Activated CD4-positive, alpha-beta T cell treated with anti-CD3 and anti-CD28 coated beads, Interleukin-2, amount 10 ng/mL, durations not matched to agents 7 days and 5 days (primary cell): ENCODE measurements at regions not wholly inside any gene's neighbourhood (a gene's known extent, or its start where the extent isn't known, plus 50 kb on each side); places are given as distances from the start of the nearest gene placed in this dataset.
"Not testable (repeated sequence)": the region's sequence is repeated elsewhere in the genome, so short reads cannot be mapped to it uniquely, and the experiment has no call there.

ENCODE experiments used
- CTCF ChIA-PET: fragments of 350-600 bp; sonication (Branson Sonifier 250); formaldehyde crosslinking; loops from one replicate; lab custom pipeline; 2021; ENCODE audit warnings: antibody characterized with exemption; lab: Charles Lee
- POLR2A ChIA-PET: fragments of 350-600 bp; sonication (Branson Sonifier 250); formaldehyde crosslinking; loops from one replicate; lab custom pipeline; 2021; ENCODE audit warnings: antibody characterized with exemption; lab: Charles Lee
- DNase-seq: peaks from one replicate; pipeline ENCODE4 v3.0.0-alpha.2; 2020
- H3K27ac Mint-ChIP-seq: one replicate; pipeline ENCODE4 v1.8.0; 2021; ENCODE audit warnings: mild to moderate bottlenecking, moderate library complexity, mixed read lengths
- H3K27me3 Mint-ChIP-seq: one replicate; pipeline ENCODE4 v1.8.0; 2021; ENCODE audit warnings: mixed read lengths
- H3K36me3 Mint-ChIP-seq: one replicate; pipeline ENCODE4 v1.8.0; 2021; ENCODE audit warnings: low read depth, mixed read lengths
- H3K4me1 Mint-ChIP-seq: one replicate; pipeline ENCODE4 v1.8.0; 2021; ENCODE audit warnings: mixed read lengths
- H3K4me3 Mint-ChIP-seq: one replicate; pipeline ENCODE4 v1.8.0; 2021; ENCODE audit warnings: mild to moderate bottlenecking, moderate library complexity, mixed read lengths
- H3K9me3 Mint-ChIP-seq: one replicate; pipeline ENCODE4 v1.8.0; 2021; ENCODE audit warnings: mixed read lengths

DNA sequence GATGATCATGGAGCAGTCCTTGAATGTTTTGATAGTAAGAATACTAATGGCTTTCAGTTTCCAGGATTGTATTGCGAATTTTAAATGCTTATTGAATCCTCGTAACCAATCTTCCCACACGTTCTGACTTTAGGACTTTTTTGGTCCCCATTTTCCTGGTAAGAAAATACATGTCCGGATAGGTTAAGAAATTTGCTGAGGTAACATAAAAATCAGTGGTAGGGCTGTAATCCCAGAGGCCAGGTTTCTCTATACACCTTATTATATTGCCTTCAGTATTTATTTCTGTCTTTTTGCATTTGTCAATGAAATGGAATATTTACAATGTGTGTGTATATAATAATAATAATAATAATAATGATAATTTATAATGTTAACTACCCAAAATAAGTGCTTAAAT, 603.2 kb downstream of the TMEM182 start:
- Mint-ChIP-seq H3K36me3 (no peaks in the 10 kb centered on the region), H3K4me3 (no peak overlapping the region), H3K4me1 (no peaks in the 10 kb centered on the region), H3K9me3 (no peaks in the 10 kb centered on the region), H3K27me3 (no peaks in the 10 kb centered on the region), H3K27ac (no peak overlapping the region)
- ChIA-PET POLR2A (no interaction called here), CTCF (no interaction called here)
- no peak for DNase-seq

DNA sequence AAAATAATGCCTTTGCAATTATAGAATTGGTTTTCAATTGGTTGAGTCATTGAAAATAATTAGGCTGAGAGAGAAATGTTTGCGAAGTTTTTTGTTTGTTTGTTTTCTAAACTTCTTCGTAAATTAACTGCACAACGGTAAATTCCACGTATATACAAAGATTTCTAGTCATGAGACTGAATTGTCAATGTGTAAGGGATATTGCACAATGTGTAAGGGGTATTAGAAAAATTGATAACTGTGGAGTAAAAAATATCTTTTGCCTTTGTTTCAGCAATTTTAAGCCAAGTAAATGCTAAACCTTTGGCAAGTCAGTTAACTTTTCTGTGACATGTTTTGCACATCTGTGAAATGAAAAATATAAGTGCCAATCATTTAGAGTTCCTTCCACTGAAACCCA, 606.0 kb downstream of the TMEM182 start:
- H3K27me3 Mint-ChIP-seq: no peaks in the 10 kb centered on the region
- H3K27ac Mint-ChIP-seq: no peak overlapping the region
- DNase-seq: no peak
- no peaks in the 10 kb centered on the region for H3K9me3 Mint-ChIP-seq
- no peaks in the 10 kb centered on the region for H3K36me3 Mint-ChIP-seq
- CTCF ChIA-PET: no interaction called here
- H3K4me1 Mint-ChIP-seq: no peaks in the 10 kb centered on the region
- POLR2A ChIA-PET: no interaction called here
- no peak overlapping the region for H3K4me3 Mint-ChIP-seq

DNA sequence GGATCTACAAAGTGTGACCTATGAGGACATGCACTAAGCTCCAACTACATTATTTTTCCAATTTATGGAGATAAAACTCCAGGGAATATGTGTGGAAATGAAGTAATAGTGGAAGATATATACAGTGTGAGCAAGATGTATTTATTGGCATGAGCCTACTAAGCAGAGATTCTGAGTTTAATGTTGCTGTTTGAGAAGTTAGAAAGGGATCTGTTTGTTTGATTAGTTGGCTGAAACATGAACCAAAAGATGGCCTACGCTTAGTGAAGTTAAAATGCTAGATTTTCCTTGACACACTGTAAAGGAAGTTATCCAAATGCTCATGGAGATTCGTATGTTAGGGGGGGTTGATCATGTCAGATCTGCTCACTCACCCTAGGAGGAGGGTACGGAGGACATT, 621.7 kb downstream of the TMEM182 start:
- no peak overlapping the region for H3K4me3 Mint-ChIP-seq
- CTCF ChIA-PET: no interaction called here

DNA sequence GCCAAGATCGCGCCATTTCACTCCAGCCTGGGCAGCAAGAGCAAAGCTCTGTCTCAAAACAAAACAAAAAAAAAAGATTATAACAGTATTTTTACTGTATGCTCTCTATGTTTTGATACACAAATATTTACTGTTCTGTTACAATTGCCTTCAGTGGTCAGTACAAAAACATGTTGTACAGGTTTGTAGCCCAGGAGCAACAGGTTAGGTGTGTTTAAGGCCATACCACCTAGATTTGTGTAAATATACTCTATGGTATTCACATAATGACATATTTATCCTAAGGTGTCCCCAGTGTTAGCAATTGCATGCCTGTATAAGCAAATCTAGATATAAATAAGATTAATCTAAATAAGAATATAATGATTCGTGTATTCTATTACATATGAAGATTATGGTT, 625.0 kb downstream of the TMEM182 start:
- H3K4me3 Mint-ChIP-seq: no peak overlapping the region
- CTCF ChIA-PET: no interaction called here

More for the DNA sequence above, 621.7 kb downstream of the TMEM182 start:
- H3K4me1 Mint-ChIP-seq: no peaks in the 10 kb centered on the region
- POLR2A ChIA-PET: no interaction called here
- no peaks in the 10 kb centered on the region for H3K36me3 Mint-ChIP-seq
- H3K27me3 Mint-ChIP-seq: no peaks in the 10 kb centered on the region
- no peak for DNase-seq
- H3K9me3 Mint-ChIP-seq: peaks cover 3% of the 10 kb centered on the region
- no peak overlapping the region for H3K27ac Mint-ChIP-seq

DNA sequence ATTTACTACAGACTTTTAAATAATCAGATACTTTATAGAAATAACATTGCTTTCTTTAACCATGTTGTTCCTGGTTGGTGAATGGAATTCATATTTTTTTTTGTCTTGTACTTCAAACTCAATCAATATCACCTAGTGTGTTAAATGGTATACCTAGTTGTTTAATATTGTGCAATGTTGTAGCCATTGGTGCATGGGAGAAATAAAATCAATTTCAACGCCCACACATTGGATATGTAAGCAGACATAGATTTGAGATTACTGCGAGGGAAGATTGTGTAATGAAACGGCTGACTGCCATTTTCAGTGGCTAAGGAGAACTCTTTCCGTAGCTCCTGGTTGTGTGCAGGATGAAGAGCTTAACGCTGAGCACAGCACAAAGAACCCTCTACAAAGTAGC, 626.1 kb downstream of the TMEM182 start:
- DNase-seq: no peak
- Mint-ChIP-seq H3K27me3 (no peaks in the 10 kb centered on the region), H3K27ac (no peak overlapping the region), H3K4me1 (no peaks in the 10 kb centered on the region), H3K4me3 (no peak overlapping the region), H3K36me3 (no peaks in the 10 kb centered on the region), H3K9me3 (no peaks in the 10 kb centered on the region)
- CTCF ChIA-PET: no interaction called here
- POLR2A ChIA-PET: no interaction called here

More for the DNA sequence above, 625.0 kb downstream of the TMEM182 start:
- Mint-ChIP-seq H3K27ac (no peak overlapping the region), H3K4me1 (no peaks in the 10 kb centered on the region), H3K36me3 (no peaks in the 10 kb centered on the region), H3K9me3 (no peaks in the 10 kb centered on the region), H3K27me3 (no peaks in the 10 kb centered on the region)
- no peak for DNase-seq
- POLR2A ChIA-PET: no interaction called here

DNA sequence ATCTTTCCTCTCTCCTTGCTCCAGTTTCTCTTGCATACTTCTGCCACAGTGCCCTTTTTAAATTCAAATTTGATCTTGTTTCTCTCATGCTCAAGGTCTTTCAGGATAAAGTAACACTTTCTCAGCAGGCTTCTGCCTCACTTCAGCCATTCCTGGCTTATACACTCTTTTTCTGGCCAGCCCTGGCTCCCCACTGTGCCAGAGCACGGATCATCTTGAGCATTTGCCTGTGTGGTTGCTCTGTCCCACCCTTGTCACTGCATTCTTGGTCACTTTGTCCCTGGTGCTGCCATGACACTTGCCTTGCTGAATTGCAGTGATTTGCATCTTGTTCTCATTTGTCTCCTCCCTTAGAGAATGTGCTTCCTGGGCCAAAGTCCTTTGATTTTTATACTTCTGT, 634.3 kb downstream of the TMEM182 start:
- H3K4me1 Mint-ChIP-seq: no peaks in the 10 kb centered on the region
- H3K4me3 Mint-ChIP-seq: no peak overlapping the region
- POLR2A ChIA-PET: no interaction called here
- no peak overlapping the region for H3K27ac Mint-ChIP-seq
- no peaks in the 10 kb centered on the region for H3K36me3 Mint-ChIP-seq
- CTCF ChIA-PET: no interaction called here
- no peak for DNase-seq
- no peaks in the 10 kb centered on the region for H3K27me3 Mint-ChIP-seq
- peaks cover 4% of the 10 kb centered on the region for H3K9me3 Mint-ChIP-seq

DNA sequence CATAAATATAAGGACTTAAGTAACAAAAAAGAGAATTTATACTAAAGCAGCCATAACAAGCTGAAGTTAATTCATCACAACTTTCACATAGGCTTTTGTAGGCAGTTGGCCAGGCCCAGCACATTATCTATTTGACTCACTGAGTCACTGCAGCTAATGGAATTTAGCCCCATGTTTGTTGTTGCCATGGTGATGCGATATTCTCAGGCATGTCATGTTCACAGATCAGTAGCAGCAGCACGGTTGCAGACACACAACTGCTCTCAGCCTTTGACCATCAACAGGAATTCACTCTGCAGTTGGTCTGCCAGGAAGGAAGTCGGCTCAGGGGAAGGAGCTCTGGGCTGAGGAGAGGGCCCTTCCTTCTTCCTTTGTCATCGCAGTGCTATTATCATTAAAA, 639.8 kb downstream of the TMEM182 start:
- CTCF ChIA-PET: no interaction called here
- Mint-ChIP-seq H3K27ac (no peak overlapping the region), H3K36me3 (no peaks in the 10 kb centered on the region), H3K9me3 (no peaks in the 10 kb centered on the region), H3K4me1 (no peaks in the 10 kb centered on the region), H3K4me3 (no peak overlapping the region), H3K27me3 (no peaks in the 10 kb centered on the region)
- POLR2A ChIA-PET: no interaction called here
- DNase-seq: no peak

DNA sequence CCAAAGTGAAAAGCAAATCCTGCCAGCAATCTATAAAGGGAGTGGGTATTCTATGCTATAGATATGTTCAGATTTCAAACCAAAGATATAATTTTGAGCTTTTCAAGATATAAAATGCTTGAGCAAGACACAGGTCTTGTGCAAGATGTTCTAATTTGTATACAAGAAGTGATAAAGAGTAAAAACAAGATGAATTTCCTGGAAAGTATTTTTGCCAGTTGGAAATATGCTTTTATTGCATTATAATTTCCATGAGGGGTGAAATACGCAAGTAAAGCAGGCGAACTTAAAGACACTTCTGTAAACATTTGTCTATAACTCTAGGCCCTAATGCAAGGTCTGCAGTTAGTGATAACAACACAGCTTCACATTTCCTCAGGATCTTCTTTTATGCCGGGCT, 640.5 kb downstream of the TMEM182 start:
- ChIA-PET CTCF (no interaction called here), POLR2A (no interaction called here)
- Mint-ChIP-seq H3K4me3 (no peak overlapping the region), H3K4me1 (no peaks in the 10 kb centered on the region), H3K27ac (no peak overlapping the region), H3K9me3 (no peaks in the 10 kb centered on the region), H3K36me3 (no peaks in the 10 kb centered on the region), H3K27me3 (no peaks in the 10 kb centered on the region)
- DNase-seq: no peak

DNA sequence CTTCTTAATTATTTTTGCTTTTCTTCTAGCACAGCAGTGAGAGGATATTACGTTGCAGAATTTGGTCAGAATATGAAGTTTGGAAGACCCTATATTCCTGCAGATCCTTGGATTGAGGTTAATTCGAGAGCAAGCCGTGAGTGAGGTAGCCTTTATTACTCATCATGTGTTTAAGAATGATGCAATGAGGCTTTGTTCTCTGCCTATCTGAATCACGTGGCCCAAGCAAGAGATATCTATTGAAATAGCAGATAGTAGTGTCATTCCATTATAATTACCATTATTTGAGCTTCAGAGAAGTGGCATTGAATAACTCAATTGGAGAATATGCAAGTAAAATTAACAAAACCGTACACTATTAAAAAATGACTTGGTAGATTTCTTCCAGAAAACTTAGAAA, 641.1 kb downstream of the TMEM182 start:
- no peaks in the 10 kb centered on the region for H3K9me3 Mint-ChIP-seq
- no peaks in the 10 kb centered on the region for H3K4me1 Mint-ChIP-seq
- CTCF ChIA-PET: no interaction called here

DNA sequence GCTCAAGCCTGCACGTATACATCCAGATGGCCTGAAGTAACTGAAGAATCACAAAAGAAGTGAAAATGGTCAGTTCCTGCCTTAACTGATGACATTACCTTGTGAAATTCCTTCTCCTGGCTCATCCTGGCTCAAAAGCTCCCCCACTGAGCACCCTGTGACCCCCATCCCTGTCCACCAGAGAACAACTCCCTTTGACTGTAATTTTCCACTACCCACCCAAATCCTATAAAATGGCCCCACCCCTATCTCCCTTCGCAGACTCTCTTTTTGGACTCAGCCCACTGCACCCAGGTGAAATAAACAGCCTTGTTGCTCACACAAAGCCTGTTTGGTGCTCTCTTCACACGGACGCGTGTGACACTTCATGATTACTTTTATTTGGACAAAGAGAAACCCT, 641.6 kb downstream of the TMEM182 start:
- H3K4me3 Mint-ChIP-seq, DNase-seq, H3K27ac Mint-ChIP-seq, CTCF ChIA-PET, H3K9me3 Mint-ChIP-seq, H3K36me3 Mint-ChIP-seq, H3K27me3 Mint-ChIP-seq, POLR2A ChIA-PET, H3K4me1 Mint-ChIP-seq: not testable (repeated sequence)

More for the DNA sequence above, 641.1 kb downstream of the TMEM182 start:
- Mint-ChIP-seq H3K4me3 (no peak overlapping the region), H3K36me3 (no peaks in the 10 kb centered on the region), H3K27me3 (no peaks in the 10 kb centered on the region), H3K27ac (no peak overlapping the region)
- POLR2A ChIA-PET: no interaction called here
- no peak for DNase-seq

DNA sequence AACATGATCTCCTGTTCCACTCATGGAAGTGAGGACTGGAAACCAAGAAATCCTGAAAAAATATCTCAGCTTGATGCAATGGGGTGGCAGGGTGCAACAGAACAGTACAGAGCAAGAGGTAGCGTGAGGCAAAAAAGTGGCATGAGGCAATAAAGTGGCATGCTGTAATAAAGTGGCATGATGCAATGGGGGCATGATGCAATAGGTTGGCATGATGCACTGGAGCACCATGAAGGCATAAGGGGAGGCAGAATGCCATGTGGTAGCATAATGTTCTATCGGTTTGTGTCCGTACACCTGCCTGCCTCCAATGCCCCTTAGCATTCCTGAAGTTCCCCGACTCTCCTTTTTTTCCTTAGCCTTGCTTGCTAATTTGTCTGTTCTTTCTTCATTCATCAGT, 648.4 kb downstream of the TMEM182 start:
- ChIA-PET CTCF (no interaction called here), POLR2A (no interaction called here)
- Mint-ChIP-seq H3K36me3 (no peaks in the 10 kb centered on the region), H3K9me3 (no peaks in the 10 kb centered on the region), H3K27me3 (no peaks in the 10 kb centered on the region), H3K27ac (no peak overlapping the region), H3K4me3 (no peak overlapping the region), H3K4me1 (no peaks in the 10 kb centered on the region)
- DNase-seq: no peak

DNA sequence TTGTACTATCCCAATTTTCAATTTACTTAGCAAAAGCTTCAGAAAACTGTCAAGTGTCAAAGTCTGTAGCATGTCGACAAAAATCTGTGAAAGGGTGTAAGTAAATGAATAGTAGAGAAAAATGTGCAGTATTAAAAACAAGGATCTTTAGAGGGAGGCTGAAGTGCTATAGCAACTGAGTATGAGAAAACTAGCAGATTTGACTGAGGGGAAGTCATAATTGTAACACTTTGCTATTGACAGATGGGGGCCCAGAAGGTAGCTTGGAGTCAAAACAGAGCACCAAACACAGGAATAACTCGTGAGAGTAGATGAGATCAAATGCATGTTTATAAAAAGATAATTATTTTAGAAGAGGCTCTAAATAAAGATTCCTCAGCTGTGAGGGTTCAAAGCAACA, 657.7 kb downstream of the TMEM182 start:
- ChIA-PET POLR2A (no interaction called here), CTCF (no interaction called here)
- no peaks in the 10 kb centered on the region for H3K9me3 Mint-ChIP-seq
- H3K4me3 Mint-ChIP-seq: no peak overlapping the region
- no peaks in the 10 kb centered on the region for H3K4me1 Mint-ChIP-seq
- H3K36me3 Mint-ChIP-seq: no peaks in the 10 kb centered on the region
- H3K27me3 Mint-ChIP-seq: no peaks in the 10 kb centered on the region
- H3K27ac Mint-ChIP-seq: no peak overlapping the region
- no peak for DNase-seq

DNA sequence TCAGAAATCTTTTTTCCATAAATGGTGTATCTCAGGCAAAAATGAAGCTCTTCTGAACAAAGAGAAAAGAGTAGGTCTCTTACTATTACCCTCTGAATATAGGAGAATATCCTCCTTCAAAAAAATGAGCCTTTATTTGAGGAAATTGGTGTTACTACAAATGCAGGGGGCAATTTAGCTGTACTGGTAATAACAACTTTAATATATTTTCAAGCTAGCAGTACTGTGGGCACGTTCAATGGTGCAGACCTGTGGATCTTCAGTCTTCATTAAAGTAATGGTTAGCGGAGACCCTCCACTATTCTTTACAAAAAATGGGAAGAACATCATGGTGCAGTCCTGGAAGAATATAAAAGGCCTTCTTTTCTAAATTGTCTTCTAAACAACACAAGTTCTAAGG, 661.3 kb downstream of the TMEM182 start:
- CTCF ChIA-PET: no interaction called here
- H3K36me3 Mint-ChIP-seq: no peaks in the 10 kb centered on the region

DNA sequence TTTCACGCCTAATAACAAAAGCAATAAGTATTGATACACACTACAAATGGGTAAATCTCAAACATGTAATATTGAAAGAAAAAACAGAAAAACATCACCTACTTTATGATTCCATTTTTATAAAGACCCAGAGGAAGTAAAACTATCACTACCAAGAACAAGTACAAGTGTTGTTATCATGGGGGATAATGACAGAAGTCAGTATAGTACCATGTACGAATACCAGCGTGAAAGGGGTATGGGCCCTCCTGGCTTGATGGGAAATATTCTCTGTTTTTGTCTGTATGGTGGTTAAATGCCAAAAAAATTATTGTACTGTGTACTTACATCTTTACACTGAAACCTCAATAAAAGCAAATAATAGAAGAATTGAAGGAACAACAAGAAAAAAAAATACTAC, 665.7 kb downstream of the TMEM182 start:
- no peak for DNase-seq
- no peaks in the 10 kb centered on the region for H3K36me3 Mint-ChIP-seq
- H3K4me3 Mint-ChIP-seq: no peak overlapping the region
- no peaks in the 10 kb centered on the region for H3K4me1 Mint-ChIP-seq
- no peak overlapping the region for H3K27ac Mint-ChIP-seq
- H3K9me3 Mint-ChIP-seq: peaks cover 2% of the 10 kb centered on the region
- POLR2A ChIA-PET: no interaction called here
- no peaks in the 10 kb centered on the region for H3K27me3 Mint-ChIP-seq
- CTCF ChIA-PET: no interaction called here

More for the DNA sequence above, 661.3 kb downstream of the TMEM182 start:
- Mint-ChIP-seq H3K27me3 (no peaks in the 10 kb centered on the region), H3K4me1 (no peaks in the 10 kb centered on the region), H3K9me3 (no peaks in the 10 kb centered on the region), H3K27ac (no peak overlapping the region), H3K4me3 (no peak overlapping the region)
- POLR2A ChIA-PET: no interaction called here
- no peak for DNase-seq
